Progenitor cell of endocrine pancreas (in vitro differentiated cells): ENCODE measurements at regions not wholly inside any gene's neighbourhood (a gene's known extent, or its start where the extent isn't known, plus 50 kb on each side); places are given as distances from the start of the nearest gene placed in this dataset.

Experiments
- DNase-seq: peaks from one replicate; pipeline ENCODE4 v3.0.0; 2021; ENCODE audit warnings: low spot score; ENCODE audit not compliant: unreplicated experiment
- H3K27ac Mint-ChIP-seq: 2 replicates; pipeline ENCODE4 v1.8.0; 2021; ENCODE audit warnings: mild to moderate bottlenecking, moderate library complexity, mixed read lengths
- H3K27me3 Mint-ChIP-seq: 2 replicates; pipeline ENCODE4 v1.8.0; 2021; ENCODE audit warnings: mixed read lengths
- H3K36me3 Mint-ChIP-seq: 2 replicates; pipeline ENCODE4 v1.8.0; 2022; ENCODE audit warnings: mixed read lengths; ENCODE audit not compliant: insufficient read depth
- H3K4me1 Mint-ChIP-seq: 2 replicates; pipeline ENCODE4 v1.8.0; 2021; ENCODE audit warnings: low read depth, mixed read lengths
- H3K4me3 Mint-ChIP-seq: 2 replicates; pipeline ENCODE4 v1.8.0; 2021; ENCODE audit warnings: low read depth, mild to moderate bottlenecking, moderate library complexity, mixed read lengths
- H3K9me3 Mint-ChIP-seq: 2 replicates; pipeline ENCODE4 v1.8.0; 2021; ENCODE audit warnings: low read depth, mixed read lengths
- TF ChIP-seq, protein P1 (sequence below): fragments of 200-600 bp; sonication (generic); IDR thresholded peaks from one replicate; pipeline ENCODE4 v1.5.0; 2021; ENCODE audit warnings: antibody characterized with exemption, mild to moderate bottlenecking; ENCODE audit not compliant: unreplicated experiment

DNA sequence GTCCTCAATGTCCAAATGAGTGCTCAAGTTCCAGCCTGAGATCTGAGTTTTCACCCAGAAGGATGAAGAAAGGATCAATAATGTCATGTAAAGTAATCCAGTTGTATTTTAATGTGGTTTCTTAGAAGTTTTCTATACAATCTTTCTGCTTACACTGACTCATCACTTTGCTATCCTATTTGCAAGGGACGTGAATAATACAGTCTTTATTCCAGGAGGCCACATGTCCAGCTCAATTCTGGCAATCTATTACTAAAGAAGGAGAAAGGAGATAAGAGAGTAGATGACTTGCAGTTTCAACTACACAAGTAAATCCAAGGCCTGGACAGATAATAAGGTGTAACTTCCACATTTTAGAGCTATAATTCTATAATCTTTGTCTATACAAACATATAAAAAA, 601.1 kb upstream of the SETBP1 start:
- peaks cover 5% of the 10 kb centered on the region for H3K4me1 Mint-ChIP-seq
- H3K9me3 Mint-ChIP-seq, result no peaks in the 10 kb centered on the region
- no peak overlapping the region for H3K27ac Mint-ChIP-seq
- DNase-seq, result no peak
- no peaks in the 10 kb centered on the region for H3K27me3 Mint-ChIP-seq
- H3K36me3 Mint-ChIP-seq, result no peaks in the 10 kb centered on the region
- TF ChIP-seq, protein P1, sequence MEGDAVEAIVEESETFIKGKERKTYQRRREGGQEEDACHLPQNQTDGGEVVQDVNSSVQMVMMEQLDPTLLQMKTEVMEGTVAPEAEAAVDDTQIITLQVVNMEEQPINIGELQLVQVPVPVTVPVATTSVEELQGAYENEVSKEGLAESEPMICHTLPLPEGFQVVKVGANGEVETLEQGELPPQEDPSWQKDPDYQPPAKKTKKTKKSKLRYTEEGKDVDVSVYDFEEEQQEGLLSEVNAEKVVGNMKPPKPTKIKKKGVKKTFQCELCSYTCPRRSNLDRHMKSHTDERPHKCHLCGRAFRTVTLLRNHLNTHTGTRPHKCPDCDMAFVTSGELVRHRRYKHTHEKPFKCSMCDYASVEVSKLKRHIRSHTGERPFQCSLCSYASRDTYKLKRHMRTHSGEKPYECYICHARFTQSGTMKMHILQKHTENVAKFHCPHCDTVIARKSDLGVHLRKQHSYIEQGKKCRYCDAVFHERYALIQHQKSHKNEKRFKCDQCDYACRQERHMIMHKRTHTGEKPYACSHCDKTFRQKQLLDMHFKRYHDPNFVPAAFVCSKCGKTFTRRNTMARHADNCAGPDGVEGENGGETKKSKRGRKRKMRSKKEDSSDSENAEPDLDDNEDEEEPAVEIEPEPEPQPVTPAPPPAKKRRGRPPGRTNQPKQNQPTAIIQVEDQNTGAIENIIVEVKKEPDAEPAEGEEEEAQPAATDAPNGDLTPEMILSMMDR, result no peak
- no peak overlapping the region for H3K4me3 Mint-ChIP-seq

DNA sequence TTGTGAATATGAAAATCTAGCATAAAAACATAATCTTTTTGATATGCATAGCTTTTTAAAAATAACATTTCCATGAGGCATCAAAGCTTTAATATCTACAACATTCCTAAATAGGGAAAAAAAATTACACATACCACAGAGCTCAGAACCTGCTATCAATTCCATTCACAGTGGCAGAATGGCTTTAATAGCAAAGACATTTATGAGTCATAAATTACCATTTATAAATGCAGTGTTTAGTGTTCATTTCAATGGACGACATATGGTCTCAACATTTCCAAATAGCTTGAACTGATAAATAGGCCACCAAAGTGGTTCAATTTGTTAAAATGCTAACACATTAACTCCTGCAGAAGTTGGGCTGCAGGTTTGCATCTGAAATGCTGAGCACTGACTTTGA, 600.6 kb upstream of the SETBP1 start:
- H3K9me3 Mint-ChIP-seq, result no peaks in the 10 kb centered on the region
- H3K4me1 Mint-ChIP-seq, result peaks cover 5% of the 10 kb centered on the region

DNA sequence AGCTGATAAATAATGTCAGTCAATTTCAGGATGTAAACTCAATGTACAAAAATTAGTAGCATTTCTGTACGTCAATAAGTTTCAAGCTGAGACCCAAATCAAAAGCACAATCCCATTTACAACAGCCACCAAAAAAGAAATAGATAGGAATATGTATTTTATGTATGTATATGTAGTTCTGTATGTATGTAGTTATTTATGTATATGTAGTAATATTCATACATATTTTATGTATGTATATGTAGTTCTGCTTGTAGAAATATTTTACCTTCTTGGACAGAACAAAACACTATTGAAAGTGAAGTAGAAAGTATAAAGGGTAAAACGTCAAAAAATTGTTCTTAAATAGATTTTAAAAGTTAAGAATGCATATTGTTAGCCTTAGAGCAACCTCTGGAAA, 591.0 kb upstream of the SETBP1 start:
- Mint-ChIP-seq H3K27me3 (no peaks in the 10 kb centered on the region), H3K36me3 (no peaks in the 10 kb centered on the region), H3K4me1 (no peaks in the 10 kb centered on the region), H3K27ac (no peak overlapping the region), H3K4me3 (no peak overlapping the region), H3K9me3 (no peaks in the 10 kb centered on the region)
- DNase-seq, result no peak
- TF ChIP-seq, protein P1, result no peak

More for the DNA sequence above, 600.6 kb upstream of the SETBP1 start:
- H3K27ac Mint-ChIP-seq, result no peak overlapping the region
- H3K36me3 Mint-ChIP-seq, result no peaks in the 10 kb centered on the region
- no peak overlapping the region for H3K4me3 Mint-ChIP-seq
- TF ChIP-seq, protein P1, result no peak
- no peaks in the 10 kb centered on the region for H3K27me3 Mint-ChIP-seq
- DNase-seq, result no peak

DNA sequence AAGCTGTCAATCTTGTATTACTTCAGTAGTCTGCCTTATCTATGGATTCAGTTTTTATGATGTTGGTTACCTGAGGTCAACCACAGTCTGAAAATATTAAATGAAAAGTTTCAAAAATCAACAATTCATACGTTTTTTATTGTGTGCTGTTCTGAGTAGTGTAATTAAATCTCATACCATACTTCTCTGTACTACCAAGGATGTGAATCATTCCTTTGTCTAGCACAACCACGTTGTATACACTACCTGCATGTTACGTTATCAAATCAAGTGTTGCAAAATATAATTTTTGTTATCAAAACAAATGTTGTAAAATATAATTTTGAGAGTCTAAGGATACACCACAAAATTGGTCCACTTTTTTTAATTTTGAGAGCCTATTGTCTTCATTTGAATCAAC, 590.2 kb upstream of the SETBP1 start:
- H3K9me3 Mint-ChIP-seq, result peaks cover 3% of the 10 kb centered on the region
- no peak overlapping the region for H3K4me3 Mint-ChIP-seq
- H3K36me3 Mint-ChIP-seq, result no peaks in the 10 kb centered on the region
- no peak for DNase-seq
- TF ChIP-seq, protein P1, result no peak
- H3K27ac Mint-ChIP-seq, result no peak overlapping the region
- no peaks in the 10 kb centered on the region for H3K4me1 Mint-ChIP-seq
- no peaks in the 10 kb centered on the region for H3K27me3 Mint-ChIP-seq

DNA sequence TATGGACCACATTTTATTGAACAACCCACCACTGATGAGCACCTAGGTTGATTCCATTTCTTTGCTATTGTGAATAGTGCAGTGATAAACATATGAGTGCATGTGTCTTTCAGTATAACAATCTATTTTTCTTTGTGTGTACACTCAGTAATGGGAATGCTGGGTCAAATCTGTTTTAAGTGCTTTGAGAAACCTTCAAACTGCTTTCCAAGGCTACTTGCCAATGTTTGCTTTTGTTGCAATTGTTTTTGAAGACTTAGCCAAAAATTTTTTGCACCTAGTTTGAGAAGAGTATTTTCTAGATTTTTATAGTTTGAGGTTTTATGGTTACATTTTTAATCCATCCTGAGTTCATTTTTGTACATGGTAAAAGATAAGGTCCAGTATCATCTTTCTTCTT, 587.4 kb upstream of the SETBP1 start:
- Mint-ChIP-seq H3K4me3 (no peak overlapping the region), H3K9me3 (peaks cover 20% of the 10 kb centered on the region), H3K27me3 (no peaks in the 10 kb centered on the region), H3K27ac (no peak overlapping the region), H3K36me3 (peaks cover 3% of the 10 kb centered on the region), H3K4me1 (no peaks in the 10 kb centered on the region)
- TF ChIP-seq, protein P1, result no peak
- no peak for DNase-seq
